ENCODE measurements at regions not wholly inside any gene's neighbourhood (a gene's known extent, or its start where the extent isn't known, plus 50 kb on each side); places are given as distances from the start of the nearest gene placed in this dataset.

DNA sequence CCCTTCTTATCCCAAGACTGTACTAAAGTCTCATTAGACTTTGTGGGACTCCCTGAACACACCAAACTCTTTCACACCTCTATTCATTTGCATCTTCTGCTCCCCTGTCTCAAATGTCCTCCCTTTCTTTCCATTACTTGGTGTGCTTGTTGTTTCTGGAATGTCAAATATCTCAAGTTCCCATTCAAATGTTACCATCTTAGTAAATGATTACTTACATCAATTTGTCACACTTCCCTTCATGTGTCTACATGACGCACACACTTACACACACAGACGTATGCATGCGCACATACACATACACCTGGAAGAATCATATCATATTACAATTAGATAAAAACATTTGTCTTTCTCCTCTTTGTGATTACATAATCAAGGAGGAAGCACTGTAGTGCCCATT, 210.8 kb upstream of the TEX13C start:
- TF ChIP-seq, protein P1, sequence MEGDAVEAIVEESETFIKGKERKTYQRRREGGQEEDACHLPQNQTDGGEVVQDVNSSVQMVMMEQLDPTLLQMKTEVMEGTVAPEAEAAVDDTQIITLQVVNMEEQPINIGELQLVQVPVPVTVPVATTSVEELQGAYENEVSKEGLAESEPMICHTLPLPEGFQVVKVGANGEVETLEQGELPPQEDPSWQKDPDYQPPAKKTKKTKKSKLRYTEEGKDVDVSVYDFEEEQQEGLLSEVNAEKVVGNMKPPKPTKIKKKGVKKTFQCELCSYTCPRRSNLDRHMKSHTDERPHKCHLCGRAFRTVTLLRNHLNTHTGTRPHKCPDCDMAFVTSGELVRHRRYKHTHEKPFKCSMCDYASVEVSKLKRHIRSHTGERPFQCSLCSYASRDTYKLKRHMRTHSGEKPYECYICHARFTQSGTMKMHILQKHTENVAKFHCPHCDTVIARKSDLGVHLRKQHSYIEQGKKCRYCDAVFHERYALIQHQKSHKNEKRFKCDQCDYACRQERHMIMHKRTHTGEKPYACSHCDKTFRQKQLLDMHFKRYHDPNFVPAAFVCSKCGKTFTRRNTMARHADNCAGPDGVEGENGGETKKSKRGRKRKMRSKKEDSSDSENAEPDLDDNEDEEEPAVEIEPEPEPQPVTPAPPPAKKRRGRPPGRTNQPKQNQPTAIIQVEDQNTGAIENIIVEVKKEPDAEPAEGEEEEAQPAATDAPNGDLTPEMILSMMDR (IDR thresholded peaks at IDR 0.05; ENCODE audit: insufficient read depth, low read depth, low read length) = no peak
- no peak for TF ChIP-seq EZH2 (IDR thresholded peaks at IDR 0.05; ENCODE audit: insufficient read depth, low read length)
